ENCODE measurements at regions not wholly inside any gene's neighbourhood (a gene's known extent, or its start where the extent isn't known, plus 50 kb on each side); places are given as distances from the start of the nearest gene placed in this dataset.

DNA sequence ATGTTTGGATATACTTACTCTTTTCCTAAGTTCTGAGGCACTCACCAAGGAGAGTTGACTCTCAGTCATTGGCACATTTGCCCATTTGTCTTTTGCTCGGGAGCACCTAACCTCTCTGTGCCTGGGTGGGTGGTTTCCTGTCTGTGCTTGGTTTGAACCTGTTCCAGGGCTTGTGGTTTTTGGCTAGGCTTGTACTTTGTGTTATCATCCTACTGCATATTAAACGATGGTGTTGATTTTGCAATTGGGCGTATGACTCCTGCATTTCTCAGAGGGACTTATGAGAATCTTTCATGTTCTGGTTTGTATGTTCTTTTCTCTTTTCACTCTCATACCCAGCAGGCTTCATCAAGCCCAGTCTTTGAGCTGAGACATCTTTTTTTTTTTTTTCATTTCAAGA, 161.7 kb downstream of the BTC start:
- no peak for DNase-seq (ENCODE audit: low spot score)
- in situ Hi-C loops (cut with HindIII; ENCODE audit: low sequenced_read_pairs): no loop called here

DNA sequence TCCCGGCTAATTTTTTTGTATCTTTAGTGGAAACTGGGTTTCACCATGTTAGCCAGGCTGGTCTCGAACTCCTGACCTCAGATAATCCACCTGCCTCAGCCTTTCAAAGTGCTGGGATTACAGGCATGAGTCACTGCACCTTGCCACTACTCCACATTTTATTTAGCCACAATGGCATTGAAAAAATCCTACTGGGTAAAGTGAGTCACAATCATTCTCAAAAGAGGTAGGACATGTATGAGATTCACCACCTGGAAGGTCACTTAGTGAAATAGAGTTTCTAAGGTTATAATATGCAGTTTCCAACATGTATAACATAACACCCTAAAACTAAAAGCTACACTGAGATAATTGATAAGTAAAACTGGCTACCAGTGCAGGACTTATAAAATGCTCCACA, 159.2 kb downstream of the BTC start:
- in situ Hi-C loops (cut with HindIII; ENCODE audit: low sequenced_read_pairs): no loop called here
- no peak for DNase-seq (ENCODE audit: low spot score)

DNA sequence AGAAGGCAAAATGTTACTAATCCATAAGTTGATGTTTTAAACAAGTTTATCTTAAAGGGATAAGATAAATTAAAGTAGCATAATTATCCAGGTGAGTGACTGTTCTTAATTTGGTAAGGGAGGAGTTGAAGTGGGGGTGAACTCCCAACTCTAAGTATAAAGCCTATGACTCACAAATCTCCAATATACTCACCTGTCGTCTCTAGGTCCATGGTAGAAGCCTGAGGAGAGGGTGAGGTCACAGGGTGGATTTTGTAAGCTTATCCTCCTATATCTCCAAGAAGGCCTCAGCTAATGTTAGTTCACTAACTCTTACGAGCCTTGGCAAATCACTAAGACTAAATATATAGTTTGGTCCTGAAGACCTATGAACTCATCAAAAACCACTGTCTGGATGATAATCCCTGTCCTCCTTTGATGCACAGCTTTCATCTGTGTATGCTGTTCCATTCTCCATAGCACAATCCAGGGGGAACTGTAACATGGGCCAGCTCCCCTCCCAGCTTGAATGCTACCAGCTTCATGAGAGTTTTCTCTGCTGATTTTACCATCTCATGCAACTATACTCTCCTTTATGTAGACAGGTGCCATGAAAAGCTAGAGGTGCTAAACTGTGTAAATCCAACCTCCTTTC, 158.7 kb downstream of the BTC start:
- DNase-seq (ENCODE audit: low spot score): no peak
- in situ Hi-C loops (cut with HindIII; ENCODE audit: low sequenced_read_pairs): no loop called here

DNA sequence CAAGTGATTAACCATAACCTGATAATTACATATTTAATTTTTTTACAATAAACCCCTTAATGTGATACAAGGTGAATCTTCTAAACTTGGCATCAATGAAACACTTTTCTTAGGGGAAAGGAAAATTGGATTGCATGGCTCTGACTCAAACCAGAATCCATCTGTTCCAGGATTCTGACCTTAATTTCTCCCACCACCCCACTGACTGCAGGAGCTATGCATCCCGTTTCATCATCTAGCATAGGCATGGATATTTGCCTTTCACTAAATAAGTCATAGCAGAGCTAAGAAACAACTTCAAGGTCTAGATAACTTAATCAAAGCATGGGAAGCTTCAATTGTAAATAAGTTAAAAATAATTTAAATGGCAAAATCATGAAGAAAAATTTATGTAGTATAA, 156.3 kb downstream of the BTC start:
- no peak for DNase-seq (ENCODE audit: low spot score)
- in situ Hi-C loops (cut with HindIII; ENCODE audit: low sequenced_read_pairs): no loop called here

DNA sequence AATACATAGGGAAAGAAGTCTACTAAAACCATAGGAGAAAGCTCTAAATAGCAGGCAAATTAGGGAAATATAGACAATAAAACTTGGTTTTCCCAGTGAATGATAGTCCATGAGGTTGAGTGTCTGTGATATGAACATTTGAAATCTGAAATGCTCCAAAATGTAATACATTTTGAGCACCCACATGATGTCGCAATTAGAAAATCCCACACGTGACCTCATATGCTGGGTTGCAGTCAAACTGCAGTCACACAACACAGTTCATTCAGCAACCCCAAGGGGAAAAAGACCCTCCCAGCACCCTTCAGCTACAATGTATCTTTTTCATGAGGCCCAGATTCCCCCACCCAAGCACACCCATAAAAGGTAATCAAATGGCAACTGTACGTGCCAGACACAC, 155.6 kb downstream of the BTC start:
- in situ Hi-C loops (cut with HindIII; ENCODE audit: low sequenced_read_pairs): no loop called here

DNA sequence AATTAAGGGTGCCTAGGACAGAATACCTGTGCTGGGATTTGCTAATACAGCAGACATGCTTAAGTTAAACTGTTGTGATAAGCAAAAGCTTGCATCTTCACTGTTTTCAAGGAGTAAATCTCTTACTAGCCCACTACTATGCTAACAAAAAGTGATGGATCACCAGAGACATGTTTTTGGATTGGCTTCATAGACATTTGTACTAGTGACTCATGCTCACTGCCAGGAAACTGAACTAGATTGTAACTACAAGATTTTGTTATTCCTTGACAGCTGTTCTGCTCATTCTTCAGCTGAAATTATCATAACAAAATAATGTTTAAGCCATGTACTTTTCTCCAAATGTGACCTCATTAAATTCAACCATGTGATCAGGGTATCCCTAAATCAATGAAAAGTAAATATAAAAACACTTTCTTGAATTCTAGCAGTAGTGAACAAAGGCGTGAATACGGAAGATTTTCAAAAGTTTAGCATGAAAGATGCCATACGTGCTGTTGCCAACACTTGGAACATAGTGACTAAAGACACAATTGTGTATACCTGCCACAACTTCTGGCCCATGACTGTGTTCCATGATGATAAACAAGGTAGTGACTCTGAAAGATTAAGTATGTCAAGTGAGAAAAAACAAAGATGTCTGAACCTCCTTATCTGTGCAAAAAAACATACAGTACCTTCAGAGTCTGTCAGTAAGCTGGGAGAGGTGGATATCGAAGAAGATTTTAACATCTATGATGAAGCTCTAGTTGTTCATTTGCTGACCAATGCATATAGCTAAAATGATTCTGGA, 154.0 kb downstream of the BTC start:
- in situ Hi-C loops (cut with HindIII; ENCODE audit: low sequenced_read_pairs): no loop called here
- no peak for DNase-seq (ENCODE audit: low spot score)

More for the DNA sequence above, 155.6 kb downstream of the BTC start:
- no peak for DNase-seq (ENCODE audit: low spot score)

DNA sequence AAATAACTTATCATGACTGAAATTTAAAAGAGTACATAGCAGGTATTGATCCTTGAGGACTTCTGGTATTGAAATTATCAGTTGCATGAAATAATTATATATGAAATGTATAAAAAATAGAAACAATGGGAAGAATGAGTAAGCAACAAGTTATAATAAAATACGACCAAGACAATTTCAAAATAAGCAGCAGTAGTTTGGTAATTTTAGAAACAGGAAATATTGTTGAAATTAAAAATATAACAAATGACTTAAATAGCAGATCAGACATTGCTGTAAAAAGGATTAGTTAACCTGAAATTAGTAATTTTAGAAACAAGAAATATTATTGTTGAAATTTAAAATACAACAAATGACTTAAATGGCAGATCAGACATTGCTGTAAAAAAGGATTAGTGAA, 152.3 kb downstream of the BTC start:
- no peak for DNase-seq (ENCODE audit: low spot score)
- in situ Hi-C loops (cut with HindIII; ENCODE audit: low sequenced_read_pairs): no loop called here

DNA sequence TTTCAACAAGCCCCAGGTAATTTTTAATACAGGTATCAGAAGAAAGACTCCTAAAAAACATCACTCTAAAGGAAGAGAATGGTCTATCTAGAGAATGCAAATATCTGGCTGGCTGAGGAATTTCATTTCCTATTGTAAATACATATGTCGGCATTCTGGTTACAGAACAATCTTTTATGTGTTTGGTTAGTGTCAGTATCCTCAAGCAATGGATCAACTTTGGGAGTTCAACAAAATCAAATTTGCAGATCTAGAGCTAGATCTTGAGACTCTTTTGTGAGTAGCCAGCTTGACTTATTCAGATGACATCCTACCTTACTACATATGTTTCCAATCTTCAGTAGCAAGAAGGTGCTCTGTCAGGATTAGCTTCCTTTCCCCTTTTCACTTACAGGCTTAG, 145.1 kb downstream of the BTC start:
- DNase-seq (ENCODE audit: low spot score): no peak
- in situ Hi-C loops (cut with HindIII; ENCODE audit: low sequenced_read_pairs): no loop called here

DNA sequence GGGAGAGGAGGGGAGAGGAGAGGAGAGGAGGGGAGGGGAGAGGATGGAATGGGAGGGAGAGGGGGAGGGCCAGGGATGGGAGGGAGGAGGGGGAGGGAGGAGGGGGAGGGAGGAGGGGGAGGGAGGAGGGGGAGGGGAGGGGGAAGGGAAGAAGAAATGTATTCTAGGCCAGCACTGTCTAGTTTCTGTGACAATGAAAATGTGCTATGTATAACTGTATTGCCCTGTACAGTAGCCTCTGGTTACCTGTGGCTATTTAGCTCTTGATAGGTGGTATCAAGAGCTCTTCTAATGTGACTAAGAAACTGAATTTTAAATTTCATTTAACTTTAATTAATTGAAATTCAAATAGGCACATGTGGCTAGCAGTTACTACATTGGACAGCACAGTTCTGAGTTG, 143.1 kb downstream of the BTC start:
- no peak for DNase-seq (ENCODE audit: low spot score)
- in situ Hi-C loops (cut with HindIII; ENCODE audit: low sequenced_read_pairs): no loop called here

DNA sequence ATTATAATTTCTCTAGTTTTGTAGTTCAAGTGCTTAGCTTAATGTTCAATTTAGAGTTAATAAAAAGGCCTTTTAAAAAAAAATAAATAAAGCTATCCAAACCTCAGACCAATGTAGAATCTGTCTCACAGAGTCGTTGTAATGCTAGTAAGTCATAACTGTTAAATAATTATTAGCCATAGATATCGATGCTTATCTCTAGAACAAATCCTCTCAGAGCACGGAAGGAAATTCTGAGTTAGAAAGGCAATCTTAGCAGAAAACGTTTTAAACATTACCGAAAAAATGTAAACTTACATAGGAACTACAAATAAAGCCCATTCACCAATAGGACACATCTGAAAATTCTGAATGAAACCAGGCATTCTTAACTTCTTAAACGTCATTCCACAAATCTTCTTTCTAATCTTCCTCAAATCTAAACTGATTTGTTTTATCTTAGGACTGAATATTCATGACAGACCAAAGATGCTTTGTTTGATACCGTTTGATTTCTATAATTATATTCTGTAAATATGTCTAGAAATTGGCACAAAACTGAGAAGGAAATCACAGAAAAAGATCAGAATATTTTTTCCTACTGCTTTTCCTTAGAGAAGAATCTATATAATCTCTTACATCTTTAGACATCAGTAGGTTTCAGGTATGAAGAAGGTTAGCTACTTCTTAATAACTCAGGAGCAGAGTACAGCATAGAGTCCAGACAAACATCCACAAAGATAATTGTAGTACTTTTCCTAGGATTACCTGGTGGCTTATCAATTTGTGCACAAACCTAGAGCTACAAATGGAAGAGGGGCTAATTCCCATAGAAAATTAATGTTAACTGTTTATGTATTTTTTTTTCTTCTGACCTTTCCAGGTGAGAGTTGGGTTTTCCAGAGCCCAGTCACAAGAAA, 140.7 kb downstream of the BTC start:
- in situ Hi-C loops (cut with HindIII; ENCODE audit: low sequenced_read_pairs): no loop called here
- no peak for DNase-seq (ENCODE audit: low spot score)

DNA sequence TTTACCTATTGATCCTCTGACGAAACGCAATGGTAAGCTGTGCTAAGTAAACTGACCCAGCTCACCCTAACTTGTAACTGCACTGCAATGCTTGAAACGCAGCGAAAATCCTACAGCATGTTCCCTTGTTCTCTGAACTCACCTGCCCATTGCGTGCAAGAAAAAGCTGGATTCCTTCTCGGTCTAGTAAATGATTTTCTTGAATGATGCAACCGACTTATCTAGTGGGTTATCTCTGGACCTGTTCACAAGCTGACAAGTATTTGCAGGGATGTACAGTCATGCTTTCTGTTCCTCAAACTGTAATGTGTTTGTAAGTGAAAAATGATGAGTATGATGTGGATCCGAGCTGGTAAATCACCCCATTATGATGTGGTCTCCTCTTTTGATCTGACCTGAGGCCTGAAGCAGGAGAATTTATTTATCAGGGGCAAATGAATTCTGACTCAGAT, 140.1 kb downstream of the BTC start:
- in situ Hi-C loops (cut with HindIII; ENCODE audit: low sequenced_read_pairs): no loop called here
- DNase-seq (ENCODE audit: low spot score): no peak

DNA sequence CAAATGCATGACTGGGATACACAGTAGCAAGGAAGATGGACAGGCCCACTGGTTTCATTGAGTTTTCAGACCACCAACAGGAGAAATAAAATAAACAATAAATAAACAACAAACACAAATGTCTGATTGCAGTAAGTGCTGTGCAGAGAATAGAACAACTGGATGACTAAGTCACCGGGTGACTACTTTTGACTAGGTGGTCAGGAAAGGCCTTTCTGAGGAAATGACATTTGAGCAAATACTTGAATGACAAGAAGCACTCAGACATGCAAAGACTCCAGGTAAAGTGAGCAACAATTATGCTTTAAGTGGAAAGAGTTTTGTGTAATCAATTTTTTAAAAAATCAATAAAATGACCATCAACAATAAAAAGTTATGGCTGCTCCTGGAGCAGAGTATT, 137.7 kb downstream of the BTC start:
- in situ Hi-C loops (cut with HindIII; ENCODE audit: low sequenced_read_pairs): no loop called here

DNA sequence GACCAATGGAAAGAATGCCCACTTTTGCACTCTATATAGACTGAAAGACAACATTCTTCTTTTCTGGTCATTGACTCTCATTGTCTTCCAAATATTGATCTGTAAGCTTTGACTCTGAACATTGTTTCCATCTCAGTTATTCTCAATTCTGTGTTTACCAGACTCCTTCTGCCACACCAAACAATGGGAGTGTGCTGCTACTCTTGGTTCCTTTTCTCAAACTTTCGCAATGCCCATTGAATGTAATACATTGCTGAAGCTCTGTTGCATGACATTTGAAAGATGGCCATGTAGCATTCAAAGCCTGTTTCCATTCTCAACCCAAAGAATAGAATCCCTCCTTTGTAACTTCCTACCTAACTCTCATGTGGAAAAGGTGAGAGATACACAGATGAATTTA, 136.2 kb downstream of the BTC start:
- DNase-seq (ENCODE audit: low spot score): no peak
- in situ Hi-C loops (cut with HindIII; ENCODE audit: low sequenced_read_pairs): no loop called here

More for the DNA sequence above, 137.7 kb downstream of the BTC start:
- DNase-seq (ENCODE audit: low spot score): no peak

DNA sequence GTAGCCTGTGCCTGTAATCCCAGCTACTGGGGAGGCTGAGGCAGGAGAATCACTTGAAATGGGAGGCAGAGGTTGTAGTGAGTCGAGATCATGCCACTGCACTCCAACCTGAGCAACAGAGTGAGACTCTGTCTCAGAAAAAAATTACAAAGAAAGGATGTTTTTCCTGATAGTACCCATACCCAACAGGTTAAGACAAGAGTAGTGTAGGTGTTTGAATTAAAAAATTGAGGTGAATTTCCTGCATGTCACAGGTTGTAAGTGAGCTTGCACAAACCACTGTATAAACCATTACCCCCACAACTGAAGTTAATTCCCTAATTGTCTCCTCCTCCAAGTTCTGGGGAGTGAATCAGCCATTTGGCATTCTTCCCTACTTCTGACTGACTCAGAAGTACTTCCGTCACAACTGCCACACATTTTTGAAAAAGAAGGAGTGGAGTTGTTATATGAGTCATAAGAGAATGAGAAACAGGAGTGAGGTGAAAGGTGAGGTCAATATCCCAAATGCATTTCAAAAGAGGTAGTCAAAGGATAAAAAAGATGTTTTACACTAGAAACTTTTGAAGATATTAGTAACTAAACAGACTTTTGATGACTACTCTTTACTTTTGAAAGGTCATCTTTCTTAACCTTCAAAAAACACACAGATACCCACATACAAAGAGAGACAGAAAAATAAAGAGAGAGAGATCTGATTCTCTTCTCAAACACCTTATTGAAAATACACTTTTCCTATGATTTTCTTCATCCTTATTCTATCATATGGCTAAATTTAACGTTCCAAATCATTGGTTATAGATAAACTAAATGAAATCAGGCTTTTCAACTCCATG, 134.5 kb downstream of the BTC start:
- in situ Hi-C loops (cut with HindIII; ENCODE audit: low sequenced_read_pairs): no loop called here
- no peak for DNase-seq (ENCODE audit: low spot score)

DNA sequence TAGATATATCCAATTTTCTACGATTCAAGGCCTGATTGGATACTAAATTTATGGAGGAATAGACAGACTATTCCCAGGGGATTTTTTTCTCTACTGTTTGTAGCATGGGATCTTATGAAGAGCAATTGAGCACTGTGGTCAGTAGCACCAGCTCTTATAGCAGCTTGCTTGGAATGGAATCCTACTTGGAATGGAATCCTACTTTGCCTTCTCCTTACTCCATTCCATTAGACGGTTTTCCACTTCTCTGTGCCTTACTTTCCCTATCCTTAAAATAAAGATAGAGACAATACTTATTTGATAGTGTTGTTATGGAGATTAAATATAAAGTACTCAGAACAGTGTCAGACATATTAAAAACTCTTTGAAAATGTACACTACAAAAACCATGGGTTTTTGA, 133.5 kb downstream of the BTC start:
- in situ Hi-C loops (cut with HindIII; ENCODE audit: low sequenced_read_pairs): no loop called here
- DNase-seq (ENCODE audit: low spot score): no peak

DNA sequence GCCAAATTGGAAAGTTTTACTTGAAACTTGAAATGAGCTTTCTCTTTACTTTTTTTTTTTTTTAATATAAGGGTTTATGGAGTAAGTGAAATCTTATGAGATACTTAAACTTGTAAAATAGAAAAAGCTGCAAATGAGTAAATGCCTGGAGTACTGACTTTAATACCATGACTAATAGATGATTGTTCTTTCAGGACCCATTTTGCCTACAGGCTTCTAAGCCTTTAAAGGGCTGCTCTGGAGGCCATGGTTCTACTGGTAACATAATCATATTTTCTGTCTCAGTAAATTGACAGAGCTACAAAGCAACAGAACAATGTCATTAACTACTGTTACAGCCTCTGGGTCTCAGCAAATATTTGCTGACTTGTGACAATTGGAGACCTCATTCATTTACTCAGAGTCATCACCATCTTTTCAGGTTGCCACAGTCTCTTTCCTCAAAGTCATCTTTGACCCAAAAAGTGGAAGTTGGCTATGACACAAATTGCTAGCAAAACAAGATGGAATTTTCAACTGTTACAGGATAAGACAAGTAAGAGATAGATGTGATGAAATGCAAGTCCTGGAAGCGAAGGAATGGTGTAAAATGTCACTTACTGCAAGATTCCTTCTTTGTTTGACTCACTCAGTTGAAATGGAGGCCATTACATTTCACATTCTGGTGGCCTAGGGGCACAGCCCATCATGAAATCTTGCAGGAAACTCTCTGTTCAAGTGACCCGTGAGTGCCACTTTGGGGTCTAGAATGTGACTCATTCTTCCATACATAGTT, 132.7 kb downstream of the BTC start:
- in situ Hi-C loops (cut with HindIII; ENCODE audit: low sequenced_read_pairs): no loop called here

DNA sequence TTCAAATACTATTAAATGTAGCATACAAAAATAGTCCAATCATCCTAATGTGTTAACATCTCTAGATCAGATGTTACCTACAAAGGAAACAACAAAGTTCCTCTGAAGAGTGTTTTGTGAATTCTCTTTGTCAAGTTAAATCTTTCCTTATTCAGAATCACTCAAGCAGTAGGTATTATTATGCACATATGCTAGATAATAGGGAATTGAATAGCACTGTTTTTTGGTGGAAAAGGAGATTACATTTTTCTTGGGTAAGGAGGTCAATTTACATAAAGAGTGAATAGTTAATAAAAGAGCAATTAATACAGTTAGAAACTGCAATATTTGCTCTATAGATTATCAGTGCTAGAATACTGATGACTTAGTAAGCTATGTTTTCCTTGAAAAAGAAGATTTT, 130.7 kb downstream of the BTC start:
- no peak for DNase-seq (ENCODE audit: low spot score)
- in situ Hi-C loops (cut with HindIII; ENCODE audit: low sequenced_read_pairs): no loop called here

More for the DNA sequence above, 132.7 kb downstream of the BTC start:
- no peak for DNase-seq (ENCODE audit: low spot score)

DNA sequence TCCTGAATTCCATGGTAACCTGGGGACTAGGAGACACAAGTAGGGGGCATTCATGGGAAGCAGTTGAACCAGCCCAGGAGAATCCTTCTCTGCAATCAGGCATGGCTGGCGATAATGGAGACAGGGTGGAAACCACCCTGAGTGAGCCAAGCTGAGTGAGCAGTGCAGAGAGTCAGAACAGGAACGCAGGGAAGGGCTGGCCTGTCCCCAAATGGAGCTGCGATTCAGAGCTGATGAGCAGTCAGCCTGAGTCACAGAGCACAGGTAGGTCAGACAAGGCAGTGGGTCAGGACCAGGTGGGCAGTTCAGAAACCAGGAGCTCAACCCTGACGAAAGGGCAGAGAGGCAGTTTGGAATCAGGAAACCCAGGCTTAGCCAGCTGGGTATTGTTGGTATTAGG, 129.0 kb downstream of the BTC start:
- in situ Hi-C loops (cut with HindIII; ENCODE audit: low sequenced_read_pairs): no loop called here
- DNase-seq (ENCODE audit: low spot score): no peak
